GM19239 (cell line): ENCODE measurements at regions not wholly inside any gene's neighbourhood (a gene's known extent, or its start where the extent isn't known, plus 50 kb on each side); places are given as distances from the start of the nearest gene placed in this dataset.
"Not testable (repeated sequence)": the region's sequence is repeated elsewhere in the genome, so short reads cannot be mapped to it uniquely, and the experiment has no call there.

ENCODE experiments used
- DNase-seq: peaks from one replicate; pipeline ENCODE4 v3.0.0; 2011; ENCODE audit warnings: low spot score; ENCODE audit not compliant: insufficient read length
- FAIRE-seq: peaks from 2 replicates; lab custom pipeline; 2011; peaks lifted over from hg19 to GRCh38; lab: Jason Lieb, UNC

- FAIRE-seq (no peak), DNase-seq (no peak)
These were observed 83.8 kb upstream of the RFLNA start for GRCh38 chr12:124210991-124211577.

DNA sequence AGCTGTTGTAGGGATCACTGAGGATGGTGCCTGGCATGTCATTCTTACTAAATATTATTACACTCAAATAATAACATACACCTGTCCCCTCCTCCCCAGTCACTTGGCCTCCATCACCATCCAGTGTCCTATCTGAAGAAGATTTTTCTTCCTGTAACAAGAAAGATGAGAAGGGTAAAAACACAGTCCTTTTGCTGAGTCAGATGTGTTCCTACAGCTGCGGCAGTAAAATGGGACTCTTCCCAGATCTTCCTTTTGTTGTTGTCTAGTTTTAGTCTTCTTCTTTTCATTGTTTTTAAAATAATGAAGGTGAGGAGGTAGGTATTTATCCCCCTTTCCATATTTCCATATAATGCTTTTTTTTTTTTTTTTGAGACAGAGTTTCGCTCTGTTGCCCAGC lies 83.1 kb upstream of the RFLNA start:
- DNase-seq (no peak), FAIRE-seq (no peak)

DNA sequence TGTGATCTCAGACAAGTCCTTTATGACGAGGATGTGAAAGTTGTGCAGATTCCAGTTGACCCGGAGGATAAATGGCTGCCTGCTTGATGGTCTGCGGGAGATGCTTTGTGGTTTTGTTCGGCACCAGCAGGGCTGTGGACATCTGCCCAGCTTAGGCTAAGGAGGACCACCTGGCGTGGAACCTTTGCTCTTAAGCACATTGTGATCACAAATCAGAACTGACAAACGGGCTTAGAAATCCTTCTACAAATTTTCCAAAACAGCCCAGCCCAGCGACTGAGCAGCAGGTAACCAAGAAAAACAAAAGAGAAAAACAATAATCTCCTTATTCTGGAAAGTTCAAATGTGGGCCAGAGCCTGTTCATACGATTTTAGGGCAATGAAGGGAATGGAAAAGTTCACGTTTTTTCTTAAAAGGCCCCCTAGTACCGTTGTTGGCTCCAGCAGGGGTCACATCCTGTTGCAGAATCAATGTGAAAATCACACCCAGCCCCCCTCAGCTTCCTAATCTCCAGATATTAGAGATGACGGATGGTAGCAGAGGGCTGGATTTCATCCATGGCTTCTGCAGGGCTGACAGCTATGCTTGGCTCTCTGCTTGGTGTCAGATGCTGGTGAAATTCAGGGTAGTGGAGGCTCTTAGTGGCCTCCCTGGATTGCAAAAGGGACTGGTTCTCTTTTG lies 81.1 kb upstream of the RFLNA start:
- no peak for DNase-seq
- no peak for FAIRE-seq

GRCh38 chr12:124214574-124214973 lies 80.3 kb upstream of the RFLNA start:
- FAIRE-seq = no peak

GRCh38 chr12:124216966-124217365 lies 77.9 kb upstream of the RFLNA start:
- no peak for DNase-seq
- no peak for FAIRE-seq

More at GRCh38 chr12:124214574-124214973, 80.3 kb upstream of the RFLNA start:
- no peak for DNase-seq

DNA sequence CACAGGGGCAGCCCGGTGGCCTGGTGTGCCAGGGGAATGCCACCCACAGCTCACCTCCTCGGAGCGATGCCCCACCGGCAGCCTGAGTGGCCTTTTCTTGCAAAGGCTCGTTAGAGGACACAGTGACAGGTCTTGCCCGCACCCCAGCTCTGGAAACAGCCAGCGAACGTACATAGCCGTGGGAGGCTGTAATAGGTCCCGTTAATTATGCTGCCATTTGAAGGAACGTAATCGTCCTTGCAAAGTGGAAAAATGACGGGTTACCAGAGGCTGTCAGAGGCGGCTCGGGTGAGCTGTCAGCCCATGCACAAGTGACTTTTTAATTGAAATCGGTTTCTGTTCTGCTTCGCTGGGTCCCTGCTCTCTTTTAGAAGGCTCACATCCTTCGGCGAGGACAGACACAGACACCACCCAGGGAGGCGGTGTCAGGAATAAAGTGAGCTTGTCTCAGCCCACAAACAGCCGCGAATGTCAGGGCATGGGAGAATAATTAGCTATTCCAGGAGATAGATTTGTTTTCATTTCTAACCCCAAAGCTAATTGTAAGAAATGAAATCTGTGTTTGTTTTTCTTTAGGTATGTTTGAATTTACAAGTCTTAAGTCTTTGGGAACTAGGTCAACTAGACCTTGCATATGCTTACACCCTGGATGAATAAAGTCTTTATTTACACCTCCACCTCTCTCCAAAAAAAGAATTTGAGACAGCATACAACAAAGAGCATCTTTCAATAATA lies 77.2 kb upstream of the RFLNA start:
- FAIRE-seq (no peak), DNase-seq (no peak)

DNA sequence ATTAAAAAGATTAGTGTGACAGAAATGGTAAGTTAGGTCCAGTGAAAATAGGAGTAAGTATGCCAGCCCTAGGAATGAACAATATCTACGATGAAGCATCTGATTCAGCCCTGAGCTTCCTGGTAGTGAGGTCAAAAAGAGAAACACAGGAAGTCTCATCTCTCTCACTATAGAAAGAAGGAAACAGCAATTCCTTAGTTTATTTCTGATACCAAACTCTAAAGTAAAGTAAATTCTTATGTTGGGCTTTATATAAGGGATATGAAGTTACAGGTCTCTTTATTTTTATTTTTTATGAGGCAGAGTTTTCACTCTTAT lies 76.7 kb upstream of the RFLNA start:
- FAIRE-seq = no peak
- no peak for DNase-seq

GRCh38 chr12:124218650-124219049 lies 76.2 kb upstream of the RFLNA start:
- not testable (repeated sequence) for DNase-seq, FAIRE-seq

DNA sequence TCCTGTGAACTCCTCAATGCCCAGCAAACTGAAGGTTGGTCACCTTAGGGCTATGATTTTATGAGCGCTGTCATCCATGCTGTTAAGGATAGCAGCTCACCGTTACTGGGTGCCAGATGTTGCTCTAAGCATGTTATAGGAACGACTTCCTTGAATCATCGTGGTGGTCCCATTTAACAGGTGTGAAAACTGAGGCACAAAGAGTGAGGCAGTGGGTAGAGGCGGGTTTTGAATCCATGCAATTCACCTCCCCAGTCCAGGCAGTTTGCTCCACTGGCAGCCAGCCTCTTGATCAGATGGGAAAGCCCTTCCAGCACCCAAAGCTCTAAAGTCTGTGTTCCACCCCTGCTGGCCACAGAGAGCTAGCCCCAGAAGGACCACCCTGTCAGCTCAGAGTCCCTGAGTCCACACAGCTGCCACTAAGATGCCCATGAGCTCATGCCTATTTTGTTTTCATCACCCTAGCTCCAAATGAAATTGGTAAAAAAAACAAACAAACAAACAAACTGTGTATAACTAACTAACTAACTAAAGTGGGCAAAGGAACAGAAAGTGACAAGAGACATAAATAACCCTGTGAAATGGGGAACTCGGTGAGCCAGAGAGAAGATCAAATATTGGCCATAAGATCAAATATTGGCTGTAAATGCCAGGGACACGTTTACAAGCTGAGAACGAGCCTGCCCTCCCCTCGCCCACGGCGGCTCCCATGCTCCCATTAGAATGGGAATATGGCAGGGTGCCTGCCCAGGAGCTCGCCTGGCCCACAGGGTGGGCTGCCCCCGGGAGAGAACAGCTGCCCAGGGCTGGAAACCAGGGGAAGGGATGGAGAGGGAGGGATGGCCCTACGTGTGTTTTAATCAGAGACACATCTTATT lies 72.3 kb upstream of the RFLNA start:
- FAIRE-seq (no peak), DNase-seq (no peak)

DNA sequence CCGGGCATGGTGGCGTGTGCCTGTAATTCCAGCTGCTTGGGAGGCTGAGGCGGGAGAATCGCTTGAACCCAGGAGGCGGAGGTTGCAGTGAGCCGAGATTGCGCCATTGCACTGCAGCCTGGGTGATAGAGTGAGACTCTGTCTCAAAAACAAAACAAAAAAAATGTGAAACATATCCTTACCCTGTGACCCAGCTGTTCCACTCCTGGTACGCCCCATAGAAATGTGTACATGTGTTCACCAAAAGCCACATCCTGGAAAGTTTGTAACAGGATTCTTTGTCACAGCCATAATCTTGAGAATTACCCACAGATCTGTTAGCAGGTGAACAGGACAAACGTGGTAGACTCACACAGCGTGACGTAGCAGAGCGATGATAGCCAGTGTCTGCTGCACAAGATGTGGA lies 71.2 kb upstream of the RFLNA start:
- DNase-seq, FAIRE-seq: not testable (repeated sequence)

- no peak for DNase-seq
- no peak for FAIRE-seq
These were observed 70.3 kb upstream of the RFLNA start for GRCh38 chr12:124224535-124225110.

DNA sequence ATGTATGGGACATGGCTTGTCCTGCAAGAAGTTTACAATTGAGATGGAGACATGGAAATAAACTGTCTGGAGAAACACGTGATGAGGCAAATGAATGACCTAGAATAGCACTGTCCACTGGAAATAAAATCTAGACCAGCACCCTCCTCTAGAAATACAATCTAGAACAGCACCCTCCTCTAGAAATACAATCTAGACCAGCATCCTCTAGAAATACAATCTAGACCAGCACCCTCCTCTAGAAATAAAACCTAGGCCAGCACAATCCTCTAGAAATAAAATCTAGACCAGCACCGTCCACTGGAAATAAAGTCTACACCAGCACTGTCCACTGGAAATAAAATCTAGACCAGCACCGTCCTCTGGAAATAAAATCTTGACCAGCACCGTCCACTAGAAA lies 69.2 kb upstream of the RFLNA start:
- DNase-seq = no peak
- FAIRE-seq = no peak

GRCh38 chr12:124227951-124228711 lies 66.8 kb upstream of the RFLNA start:
- DNase-seq (no peak), FAIRE-seq (no peak)

GRCh38 chr12:124229520-124229919 lies 65.4 kb upstream of the RFLNA start:
- no peak for DNase-seq
- FAIRE-seq = no peak

DNA sequence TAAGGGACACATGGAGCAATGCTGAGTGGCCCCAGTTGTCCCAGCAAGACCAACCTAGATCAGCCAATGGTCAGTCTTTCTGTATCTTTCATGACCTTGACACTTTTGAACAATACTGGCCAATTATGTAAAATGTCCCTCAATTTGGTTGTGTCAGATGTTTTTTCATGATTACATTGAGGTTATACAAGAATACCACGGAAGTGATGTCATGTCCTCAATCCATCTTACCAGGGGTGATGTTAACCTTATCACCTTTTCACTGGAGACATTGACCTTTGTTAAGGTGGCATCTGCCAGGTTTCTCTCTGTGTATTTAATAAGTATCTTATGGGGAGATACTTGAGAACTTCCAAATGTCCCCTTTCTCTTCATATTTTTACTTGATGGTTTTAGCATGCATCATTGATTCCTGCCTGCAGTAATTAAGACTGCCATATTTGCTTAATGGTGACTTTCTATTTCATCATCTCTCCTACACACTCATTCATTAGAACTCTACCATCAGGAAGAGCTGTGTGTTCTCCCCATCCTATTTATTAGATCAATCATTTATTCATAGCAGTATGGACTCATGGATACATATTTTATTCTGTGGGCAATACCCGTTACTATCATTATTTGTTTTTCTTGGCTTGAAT lies 64.7 kb upstream of the RFLNA start:
- DNase-seq (no peak), FAIRE-seq (no peak)

- FAIRE-seq (no peak), DNase-seq (no peak)
These were observed 64.1 kb upstream of the RFLNA start for GRCh38 chr12:124230789-124231188.

DNA sequence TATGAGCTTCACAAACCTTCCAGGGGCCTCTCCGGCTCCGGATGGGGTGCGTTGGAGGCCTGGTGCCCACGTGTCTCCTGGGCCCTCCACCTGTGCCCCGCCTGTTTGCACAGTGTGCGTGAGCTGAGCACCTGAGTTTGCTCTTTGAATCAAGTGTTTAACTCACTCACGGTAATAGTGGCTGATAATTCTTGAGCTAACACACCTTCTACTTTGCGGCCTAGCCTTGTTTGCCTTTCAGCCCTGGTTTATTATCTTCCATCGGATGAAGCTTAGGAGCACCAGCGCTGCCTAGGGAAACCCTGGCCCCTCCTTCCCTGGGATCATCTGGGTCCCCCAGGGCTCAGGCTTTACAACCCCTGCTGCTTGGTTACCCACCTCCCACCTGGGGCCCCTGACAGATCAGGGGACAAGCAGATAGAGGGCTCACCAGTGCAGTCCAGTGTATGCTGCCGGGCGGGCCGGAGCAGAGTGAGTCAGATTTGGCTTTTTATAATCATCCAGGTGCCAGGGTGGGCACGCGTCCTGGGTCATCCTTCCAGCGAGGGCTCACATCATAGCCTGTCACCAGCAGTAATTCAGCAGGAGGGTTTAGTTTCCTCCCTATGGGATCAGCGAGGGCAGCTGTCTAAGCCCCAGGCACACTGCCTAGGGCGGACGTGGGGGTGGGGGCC lies 62.8 kb upstream of the RFLNA start:
- FAIRE-seq = no peak
- no peak for DNase-seq

- FAIRE-seq (no peak), DNase-seq (no peak)
These were observed 62.3 kb upstream of the RFLNA start for GRCh38 chr12:124232654-124232987.
